ENCODE measurements at regions not wholly inside any gene's neighbourhood (a gene's known extent, or its start where the extent isn't known, plus 50 kb on each side); places are given as distances from the start of the nearest gene placed in this dataset.
"Not testable (repeated sequence)": the region's sequence is repeated elsewhere in the genome, so short reads cannot be mapped to it uniquely, and the experiment has no call there.

GRCh38 chr14:104230946-104231345 is 92.6 kb downstream of the KIF26A start:
- FAIRE-seq (no peak), DNase-seq (ENCODE audit: insufficient read length, low spot score) (no peak)

- no peak for DNase-seq (ENCODE audit: insufficient read length, low spot score)
- FAIRE-seq, result no peak
These were observed 93.7 kb downstream of the KIF26A start for GRCh38 chr14:104232070-104232484.

DNA sequence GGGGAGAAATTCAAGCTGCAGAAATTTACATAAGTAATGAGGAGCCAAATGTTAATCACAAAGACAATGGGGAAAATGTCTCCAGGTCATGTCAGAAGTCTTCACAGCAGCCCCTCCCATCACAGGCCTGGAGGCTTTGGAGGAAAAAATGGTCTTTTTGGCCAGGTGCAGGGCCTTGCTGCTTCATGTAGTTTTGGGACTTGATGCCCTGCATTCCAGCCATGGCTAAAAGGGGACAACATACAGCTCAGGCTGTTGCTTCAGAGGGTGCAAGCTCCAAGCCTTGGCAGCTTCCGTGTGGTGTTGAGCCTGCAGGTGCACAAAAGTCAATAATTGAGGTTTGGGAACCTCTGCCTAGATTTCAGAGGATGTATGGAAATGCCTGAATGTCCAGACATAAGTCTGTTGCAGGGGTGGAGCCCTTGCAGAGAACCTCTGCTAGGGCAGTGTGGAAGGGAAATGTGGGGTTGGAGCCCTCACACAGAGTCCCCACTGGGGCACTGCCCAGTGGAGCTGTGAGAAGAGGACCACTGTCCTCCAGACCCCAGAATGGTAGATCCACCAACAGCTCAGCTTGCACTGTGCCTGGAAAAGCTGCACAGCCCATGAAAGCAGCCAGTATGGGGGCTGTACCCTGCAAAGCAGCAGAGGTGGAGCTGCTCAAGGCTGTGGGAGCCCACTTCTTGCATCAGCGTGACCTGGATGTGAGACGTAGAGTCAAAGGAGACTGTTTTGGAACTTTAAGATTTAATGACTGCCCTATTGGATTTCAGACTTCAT is 95.8 kb downstream of the KIF26A start:
- FAIRE-seq; DNase-seq (ENCODE audit: insufficient read length, low spot score): not testable (repeated sequence)

DNA sequence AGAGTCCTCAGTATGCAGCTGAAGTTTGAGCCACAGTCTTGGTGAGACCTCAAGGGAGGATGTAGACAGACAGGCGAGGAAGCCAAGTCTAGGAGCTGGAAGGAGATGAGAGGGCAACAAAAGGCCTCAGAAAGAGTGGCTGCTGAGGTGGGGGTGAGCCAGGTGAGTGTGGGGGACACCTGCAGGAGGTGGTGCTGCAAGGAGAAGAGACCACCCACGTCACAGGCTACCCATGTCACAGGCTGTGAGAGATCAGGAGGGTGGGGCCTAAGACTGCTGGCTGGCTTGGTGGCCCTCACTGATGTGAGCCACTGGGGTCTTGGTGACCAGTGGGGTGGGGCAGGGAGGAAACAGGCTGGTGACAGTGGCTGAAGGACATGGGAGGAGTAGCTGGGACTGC is 97.3 kb downstream of the KIF26A start:
- DNase-seq (ENCODE audit: insufficient read length, low spot score), result no peak
- FAIRE-seq, result no peak

DNA sequence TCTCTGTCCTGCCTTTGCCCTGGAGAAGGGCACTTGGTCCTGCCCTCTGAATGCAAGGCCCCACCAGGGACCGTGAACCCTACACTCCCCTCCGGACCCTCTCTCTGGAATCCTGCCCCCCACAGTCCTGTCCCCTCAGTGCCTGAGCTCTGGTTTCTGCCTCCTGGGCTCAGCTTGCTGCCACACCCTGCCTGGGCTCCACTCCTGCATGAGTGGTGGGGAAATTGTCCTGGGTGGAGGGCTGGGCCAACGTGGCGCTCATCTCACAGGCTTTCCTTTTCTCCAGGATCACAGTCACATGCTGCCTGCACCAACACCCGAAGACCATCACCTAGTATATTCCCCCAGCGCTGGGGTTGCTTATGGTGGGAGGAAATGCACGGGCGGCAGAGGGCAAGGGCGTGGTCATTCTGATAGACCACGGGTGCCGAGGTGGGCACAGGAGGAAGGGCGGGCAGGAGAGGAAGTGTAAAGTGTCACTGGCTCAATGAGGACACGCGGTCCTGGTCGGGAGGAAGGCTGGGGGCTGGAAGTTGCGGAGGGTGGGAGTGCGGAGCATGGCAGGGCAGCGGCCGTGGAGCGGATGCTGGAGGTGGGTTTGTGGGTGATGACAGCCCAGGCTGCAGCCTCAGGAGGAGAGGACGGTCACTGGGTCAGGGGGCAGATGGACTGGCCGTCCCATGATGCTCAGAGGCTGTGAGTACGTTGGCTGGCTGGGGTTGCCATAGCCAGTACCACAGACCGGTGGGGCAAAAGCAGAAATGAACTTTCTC is 99.5 kb downstream of the KIF26A start:
- DNase-seq (ENCODE audit: insufficient read length, low spot score), result no peak
- FAIRE-seq, result no peak

- no peak for DNase-seq (ENCODE audit: insufficient read length, low spot score)
- FAIRE-seq, result no peak
These were observed 100.2 kb downstream of the KIF26A start for GRCh38 chr14:104238424-104239184.

- no peak for FAIRE-seq
- no peak for DNase-seq (ENCODE audit: insufficient read length, low spot score)
These were observed 100.9 kb downstream of the KIF26A start for GRCh38 chr14:104239185-104239775.

- no peak for FAIRE-seq
- DNase-seq (ENCODE audit: insufficient read length, low spot score), result no peak
These were observed 101.5 kb downstream of the KIF26A start for GRCh38 chr14:104239861-104240301.

DNA sequence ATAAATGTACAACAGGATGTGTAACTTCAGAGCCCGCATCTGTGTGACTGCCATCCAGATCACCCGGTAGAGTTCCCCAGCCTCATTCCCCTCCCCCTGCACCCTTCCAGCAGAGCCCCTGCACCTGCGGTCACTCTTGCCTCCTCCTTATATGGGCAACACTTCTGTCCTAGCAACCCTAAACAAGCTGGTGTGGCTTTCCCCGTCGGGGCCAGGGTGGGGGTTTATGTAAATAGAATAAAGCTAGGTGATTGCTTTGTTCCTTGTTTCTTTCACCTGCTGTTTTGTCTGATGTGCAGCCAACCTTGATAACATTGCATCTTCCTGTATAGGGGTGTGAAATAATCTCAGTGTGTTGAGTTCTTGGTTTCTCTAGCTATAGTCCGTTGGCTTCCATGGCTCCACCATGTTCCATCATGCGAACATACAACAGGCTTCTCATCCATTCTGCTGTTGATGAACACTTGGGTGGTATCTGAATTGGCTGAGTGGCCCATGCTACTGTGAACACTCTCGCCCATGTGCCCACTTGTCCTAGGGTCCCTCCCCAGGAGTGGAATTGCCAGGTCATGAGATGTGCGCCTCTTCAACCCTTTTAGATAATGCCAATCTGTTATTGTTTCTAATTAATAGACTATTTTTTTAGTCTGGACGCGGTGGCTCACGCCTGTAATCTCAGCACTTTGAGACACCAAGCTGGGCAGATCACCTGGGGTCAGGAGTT is 102.2 kb downstream of the KIF26A start:
- no peak for FAIRE-seq
- DNase-seq (ENCODE audit: insufficient read length, low spot score), result no peak

DNA sequence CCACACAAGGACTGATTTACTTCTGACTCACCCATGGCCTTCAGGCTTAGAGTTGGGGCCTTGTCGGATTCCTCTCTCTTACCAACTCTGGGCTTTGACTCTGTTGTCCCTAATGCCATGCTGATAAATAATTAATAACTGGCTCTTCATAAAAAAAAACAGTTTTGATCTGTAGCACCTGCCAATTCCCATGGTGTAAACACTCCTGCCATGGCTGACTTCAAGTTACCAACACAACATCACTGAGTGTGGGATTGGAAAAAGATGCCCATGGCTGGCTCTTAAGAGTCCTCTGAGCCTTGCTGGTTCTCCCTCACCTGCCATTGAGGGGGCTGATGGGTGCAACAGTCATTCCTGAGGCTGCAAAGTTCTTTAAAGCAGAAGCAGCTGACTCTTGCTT is 104.8 kb downstream of the KIF26A start:
- FAIRE-seq (no peak), DNase-seq (ENCODE audit: insufficient read length, low spot score) (no peak)

DNA sequence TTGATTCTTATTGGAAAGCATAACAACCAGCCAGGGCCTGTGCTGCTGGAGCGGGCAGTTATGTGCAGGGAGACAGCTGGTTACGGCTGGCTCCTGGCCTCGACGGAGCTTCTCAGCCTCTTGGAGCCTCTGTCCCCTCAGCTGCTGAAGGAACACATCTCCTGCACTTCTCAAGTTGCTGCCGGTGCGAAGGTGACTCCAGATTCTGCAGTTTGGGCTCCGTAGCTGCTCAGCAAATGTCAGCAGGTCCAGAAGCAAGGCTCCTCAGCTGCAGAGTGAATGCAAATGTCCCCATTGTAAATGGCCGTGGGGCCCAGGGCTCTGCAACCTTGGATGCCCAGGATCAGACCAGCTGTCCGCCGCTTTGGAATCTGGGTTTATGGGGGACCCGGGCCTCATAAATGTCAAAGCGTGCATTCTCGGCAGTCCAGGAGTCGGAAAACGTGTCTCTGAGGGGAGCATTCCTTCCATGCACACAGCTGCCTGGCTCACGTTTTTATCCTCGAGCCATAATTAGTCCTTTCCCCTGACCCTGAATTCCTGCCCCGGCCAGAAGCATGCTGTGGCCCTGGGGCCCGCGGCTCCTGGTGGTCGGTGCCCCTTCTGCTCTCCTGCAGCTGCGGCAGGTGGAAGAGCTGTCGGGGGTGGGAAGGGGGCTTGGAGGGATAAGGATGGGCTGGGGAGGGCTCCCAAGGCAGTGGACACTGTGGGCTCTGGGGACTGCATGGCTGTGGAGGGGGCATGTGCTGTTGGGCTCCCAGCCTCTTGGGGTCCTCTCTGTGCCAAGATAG is 106.0 kb downstream of the KIF26A start:
- FAIRE-seq (no peak), DNase-seq (ENCODE audit: insufficient read length, low spot score) (no peak)

- DNase-seq (ENCODE audit: insufficient read length, low spot score), result no peak
- FAIRE-seq, result no peak
These were observed 106.7 kb downstream of the KIF26A start for GRCh38 chr14:104245075-104245474.

- no peak for DNase-seq (ENCODE audit: insufficient read length, low spot score)
- FAIRE-seq, result no peak
These were observed 107.3 kb downstream of the KIF26A start for GRCh38 chr14:104245723-104246122.

GRCh38 chr14:104246401-104247335 is 108.3 kb downstream of the KIF26A start:
- DNase-seq (ENCODE audit: insufficient read length, low spot score), result no peak
- FAIRE-seq, result no peak

DNA sequence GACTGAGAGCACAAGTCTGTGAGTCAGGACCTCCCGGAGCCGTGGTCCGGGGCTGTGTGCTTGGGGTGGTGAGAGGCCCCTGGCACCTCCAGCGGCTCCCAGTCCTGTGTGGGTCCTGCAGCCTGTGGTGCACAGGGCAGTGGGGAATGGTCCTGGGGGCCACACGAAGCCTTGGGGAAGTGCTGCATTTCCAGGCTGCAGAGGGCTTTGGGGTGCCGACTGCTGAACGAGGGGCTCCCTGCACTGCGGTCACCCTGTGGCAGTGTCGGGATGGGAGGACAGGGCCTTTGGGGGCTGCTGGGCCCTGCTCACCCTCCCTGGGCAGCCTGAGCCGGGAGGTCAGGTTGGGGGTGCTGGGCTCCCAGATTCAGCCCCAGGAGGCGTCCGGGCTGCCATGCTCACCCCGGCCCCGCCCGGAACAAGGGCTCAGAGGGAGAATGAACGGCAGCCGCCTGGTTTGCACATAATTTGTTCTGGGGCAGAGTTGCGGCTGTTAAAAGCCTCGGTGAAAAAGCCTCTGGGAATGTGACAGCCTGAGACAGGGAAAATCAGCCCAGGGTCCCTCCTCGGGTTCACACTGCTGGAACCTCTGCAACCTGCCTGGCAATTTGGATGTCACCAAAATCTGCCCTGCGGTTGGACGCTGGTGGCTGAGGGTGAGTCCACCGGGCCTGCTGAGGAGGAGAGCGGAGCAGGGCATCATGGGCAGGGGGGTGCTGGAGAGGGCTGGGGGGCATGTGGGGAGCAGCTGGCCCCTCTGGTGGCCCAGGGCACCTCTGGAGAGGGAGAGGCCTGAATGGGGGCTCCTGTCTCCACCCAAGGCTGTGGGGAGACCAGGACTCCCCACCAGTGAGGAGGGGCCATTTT is 109.2 kb downstream of the KIF26A start:
- FAIRE-seq (no peak), DNase-seq (ENCODE audit: insufficient read length, low spot score) (no peak)

GRCh38 chr14:104248203-104249055 is 110.0 kb downstream of the KIF26A start:
- DNase-seq (ENCODE audit: insufficient read length, low spot score), result no peak
- FAIRE-seq, result no peak

DNA sequence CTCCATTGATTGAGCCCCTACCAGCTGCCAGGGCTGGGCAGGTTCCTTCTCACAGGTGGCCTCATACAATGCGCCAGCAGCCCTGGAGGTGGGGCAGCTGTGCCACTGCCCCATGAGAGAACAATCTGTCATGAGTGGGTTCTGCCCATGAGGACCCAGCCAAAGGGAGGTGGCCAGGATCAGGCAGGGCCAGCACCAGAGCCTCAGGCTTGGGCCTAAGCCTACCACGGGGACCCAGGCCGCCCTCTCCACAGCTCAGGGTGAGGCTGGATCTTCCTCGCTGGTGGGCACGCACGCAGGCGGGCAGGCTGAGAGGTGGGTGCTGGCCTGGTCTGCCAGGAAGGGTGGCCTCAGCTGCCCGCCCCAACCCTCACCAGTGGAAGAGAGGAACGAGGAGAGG is 110.7 kb downstream of the KIF26A start:
- DNase-seq (ENCODE audit: insufficient read length, low spot score), result no peak
- FAIRE-seq, result no peak
